ENCODE measurements at regions not wholly inside any gene's neighbourhood (a gene's known extent, or its start where the extent isn't known, plus 50 kb on each side); places are given as distances from the start of the nearest gene placed in this dataset.
A peak's percentile ranks its signal among the peaks of the same experiment; 100 is the strongest.

- Histone ChIP-seq H3K4me3 (ENCODE audit: control insufficient read depth in 1 of 7, extremely low read depth in 1 of 7, insufficient read depth in 4 of 7, low read depth in 2 of 7, low read length in 6 of 7) (no peak overlapping the region), H3K9me3 (ENCODE audit: control extremely low read depth in 1 of 5, control insufficient read depth in 4 of 5, insufficient read depth in 2 of 5, low read depth in 1 of 5, low read length in 4 of 5) (no peaks in the 10 kb centered on the region), H3K36me3 (ENCODE audit: control insufficient read depth in 4 of 4, insufficient read depth in 4 of 4, low read length in 3 of 4) (no peaks in the 10 kb centered on the region), H3K4me1 (ENCODE audit: control extremely low read depth in 1 of 4, control insufficient read depth in 4 of 4, insufficient read depth in 4 of 4, low read length in 3 of 4) (no peaks in the 10 kb centered on the region), H3K27ac (ENCODE audit: insufficient read depth in 1 of 2, low read depth in 1 of 2, low read length in 2 of 2, poor library complexity in 1 of 2, severe bottlenecking in 2 of 2) (no peak overlapping the region), H3K27me3 (replicated peaks in 2 of 5; ENCODE audit: control insufficient read depth in 4 of 5, insufficient read depth in 5 of 5, low read length in 4 of 5) (peaks cover 0 to 25% (median 3%) of the 10 kb centered on the region in 5 experiments)
- DNase-seq = no peak
- ChIA-PET POLR2A (no interaction called here), CTCF (no interaction called here)
- 100% methylated on average over 1 of the region's 9 CpGs for WGBS (ENCODE audit: insufficient coverage)
Measured at GRCh38 chr18:67250776-67251424, 265.6 kb downstream of the DSEL start.

- DNase-seq = no peak
- 0% methylated on average over 1 of the region's 3 CpGs for WGBS (ENCODE audit: insufficient coverage)
- Histone ChIP-seq H3K9me3 (ENCODE audit: control extremely low read depth in 1 of 5, control insufficient read depth in 4 of 5, insufficient read depth in 2 of 5, low read depth in 1 of 5, low read length in 4 of 5) (no peaks in the 10 kb centered on the region), H3K4me1 (ENCODE audit: control extremely low read depth in 1 of 4, control insufficient read depth in 4 of 4, insufficient read depth in 4 of 4, low read length in 3 of 4) (peaks cover 0 to 10% (median 0%) of the 10 kb centered on the region in 4 experiments), H3K27me3 (replicated peaks in 2 of 5; ENCODE audit: control insufficient read depth in 4 of 5, insufficient read depth in 5 of 5, low read length in 4 of 5) (peaks cover 0 to 35% (median 0%) of the 10 kb centered on the region in 5 experiments), H3K36me3 (ENCODE audit: control insufficient read depth in 4 of 4, insufficient read depth in 4 of 4, low read length in 3 of 4) (no peaks in the 10 kb centered on the region), H3K4me3 (ENCODE audit: control insufficient read depth in 1 of 7, extremely low read depth in 1 of 7, insufficient read depth in 4 of 7, low read depth in 2 of 7, low read length in 6 of 7) (peak overlapping the region in 6 of 7 experiments; percentile 21 to 62 (median 38)), H3K27ac (ENCODE audit: insufficient read depth in 1 of 2, low read depth in 1 of 2, low read length in 2 of 2, poor library complexity in 1 of 2, severe bottlenecking in 2 of 2) (no peak overlapping the region)
- CTCF ChIA-PET = no interaction called here
- POLR2A ChIA-PET = no interaction called here
Measured at GRCh38 chr18:67243799-67244587, 272.5 kb downstream of the DSEL start.

- H3K9me3 ChIP-seq (ENCODE audit: control extremely low read depth in 1 of 5, control insufficient read depth in 4 of 5, insufficient read depth in 2 of 5, low read depth in 1 of 5, low read length in 4 of 5) = no peaks in the 10 kb centered on the region
- H3K36me3 ChIP-seq (ENCODE audit: control insufficient read depth in 4 of 4, insufficient read depth in 4 of 4, low read length in 3 of 4) = no peaks in the 10 kb centered on the region
- no peak for DNase-seq
- ChIA-PET CTCF (no interaction called here), POLR2A (no interaction called here)
- WGBS (ENCODE audit: insufficient coverage) = 94% methylated on average over 3 of the region's 3 CpGs
- H3K27me3 ChIP-seq (replicated peaks in 2 of 5; ENCODE audit: control insufficient read depth in 4 of 5, insufficient read depth in 5 of 5, low read length in 4 of 5) = peaks cover 0 to 24% (median 0%) of the 10 kb centered on the region in 5 experiments
- no peak overlapping the region for H3K4me3 ChIP-seq (ENCODE audit: control insufficient read depth in 1 of 7, extremely low read depth in 1 of 7, insufficient read depth in 4 of 7, low read depth in 2 of 7, low read length in 6 of 7)
- H3K27ac ChIP-seq (ENCODE audit: insufficient read depth in 1 of 2, low read depth in 1 of 2, low read length in 2 of 2, poor library complexity in 1 of 2, severe bottlenecking in 2 of 2) = no peak overlapping the region
- H3K4me1 ChIP-seq (ENCODE audit: control extremely low read depth in 1 of 4, control insufficient read depth in 4 of 4, insufficient read depth in 4 of 4, low read length in 3 of 4) = peaks cover 0 to 10% (median 0%) of the 10 kb centered on the region in 4 experiments
Measured at GRCh38 chr18:67242001-67242400, 274.5 kb downstream of the DSEL start.

GRCh38 chr18:67241299-67241698 is 275.2 kb downstream of the DSEL start:
- H3K27me3 ChIP-seq (replicated peaks in 2 of 5; ENCODE audit: control insufficient read depth in 4 of 5, insufficient read depth in 5 of 5, low read length in 4 of 5) = peaks cover 0 to 24% (median 0%) of the 10 kb centered on the region in 5 experiments
- H3K9me3 ChIP-seq (ENCODE audit: control extremely low read depth in 1 of 5, control insufficient read depth in 4 of 5, insufficient read depth in 2 of 5, low read depth in 1 of 5, low read length in 4 of 5) = no peaks in the 10 kb centered on the region
- peaks cover 0 to 10% (median 0%) of the 10 kb centered on the region in 4 experiments for H3K4me1 ChIP-seq (ENCODE audit: control extremely low read depth in 1 of 4, control insufficient read depth in 4 of 4, insufficient read depth in 4 of 4, low read length in 3 of 4)
- no peaks in the 10 kb centered on the region for H3K36me3 ChIP-seq (ENCODE audit: control insufficient read depth in 4 of 4, insufficient read depth in 4 of 4, low read length in 3 of 4)
- no peak overlapping the region for H3K27ac ChIP-seq (ENCODE audit: insufficient read depth in 1 of 2, low read depth in 1 of 2, low read length in 2 of 2, poor library complexity in 1 of 2, severe bottlenecking in 2 of 2)
- CTCF ChIA-PET = no interaction called here
- POLR2A ChIA-PET = no interaction called here
- DNase-seq = no peak
- no peak overlapping the region for H3K4me3 ChIP-seq (ENCODE audit: control insufficient read depth in 1 of 7, extremely low read depth in 1 of 7, insufficient read depth in 4 of 7, low read depth in 2 of 7, low read length in 6 of 7)
- WGBS (ENCODE audit: insufficient coverage) = no CpG with 5 or more reads among the region's 1 CpG

GRCh38 chr18:67239826-67240225 is 276.7 kb downstream of the DSEL start:
- POLR2A ChIA-PET = no interaction called here
- DNase-seq = no peak

GRCh38 chr18:67232991-67233390 is 283.5 kb downstream of the DSEL start:
- no peak overlapping the region for H3K4me3 ChIP-seq (ENCODE audit: control insufficient read depth in 1 of 7, extremely low read depth in 1 of 7, insufficient read depth in 4 of 7, low read depth in 2 of 7, low read length in 6 of 7)
- no peaks in the 10 kb centered on the region for H3K4me1 ChIP-seq (ENCODE audit: control extremely low read depth in 1 of 4, control insufficient read depth in 4 of 4, insufficient read depth in 4 of 4, low read length in 3 of 4)
- H3K27ac ChIP-seq (ENCODE audit: insufficient read depth in 1 of 2, low read depth in 1 of 2, low read length in 2 of 2, poor library complexity in 1 of 2, severe bottlenecking in 2 of 2) = no peak overlapping the region
- peaks cover 0 to 2% (median 0%) of the 10 kb centered on the region in 5 experiments for H3K9me3 ChIP-seq (ENCODE audit: control extremely low read depth in 1 of 5, control insufficient read depth in 4 of 5, insufficient read depth in 2 of 5, low read depth in 1 of 5, low read length in 4 of 5)
- DNase-seq = no peak
- CTCF ChIA-PET = interaction anchor here (2.0 kb wide), 1 partner anchor 16 kb away, joined by 6 read pairs; no protein-coding TSS in a partner anchor
- H3K27me3 ChIP-seq (replicated peaks in 2 of 5; ENCODE audit: control insufficient read depth in 4 of 5, insufficient read depth in 5 of 5, low read length in 4 of 5) = peaks cover 0 to 3% (median 0%) of the 10 kb centered on the region in 5 experiments
- WGBS (ENCODE audit: insufficient coverage) = no CpG with 5 or more reads among the region's 1 CpG
- POLR2A ChIA-PET = no interaction called here
- no peaks in the 10 kb centered on the region for H3K36me3 ChIP-seq (ENCODE audit: control insufficient read depth in 4 of 4, insufficient read depth in 4 of 4, low read length in 3 of 4)

More at GRCh38 chr18:67239826-67240225, 276.7 kb downstream of the DSEL start:
- Histone ChIP-seq H3K9me3 (ENCODE audit: control extremely low read depth in 1 of 5, control insufficient read depth in 4 of 5, insufficient read depth in 2 of 5, low read depth in 1 of 5, low read length in 4 of 5) (no peaks in the 10 kb centered on the region), H3K27me3 (replicated peaks in 2 of 5; ENCODE audit: control insufficient read depth in 4 of 5, insufficient read depth in 5 of 5, low read length in 4 of 5) (peaks cover 0 to 21% (median 0%) of the 10 kb centered on the region in 5 experiments), H3K36me3 (ENCODE audit: control insufficient read depth in 4 of 4, insufficient read depth in 4 of 4, low read length in 3 of 4) (no peaks in the 10 kb centered on the region), H3K4me1 (ENCODE audit: control extremely low read depth in 1 of 4, control insufficient read depth in 4 of 4, insufficient read depth in 4 of 4, low read length in 3 of 4) (peaks cover 0 to 10% (median 0%) of the 10 kb centered on the region in 4 experiments), H3K4me3 (ENCODE audit: control insufficient read depth in 1 of 7, extremely low read depth in 1 of 7, insufficient read depth in 4 of 7, low read depth in 2 of 7, low read length in 6 of 7) (no peak overlapping the region), H3K27ac (ENCODE audit: insufficient read depth in 1 of 2, low read depth in 1 of 2, low read length in 2 of 2, poor library complexity in 1 of 2, severe bottlenecking in 2 of 2) (no peak overlapping the region)
- 93% methylated on average over 3 of the region's 7 CpGs for WGBS (ENCODE audit: insufficient coverage)
- CTCF ChIA-PET = no interaction called here

- no peak for DNase-seq
Measured at GRCh38 chr18:67232406-67232805, 284.1 kb downstream of the DSEL start.

More at GRCh38 chr18:67232406-67232805, 284.1 kb downstream of the DSEL start:
- H3K4me3 ChIP-seq (ENCODE audit: control insufficient read depth in 1 of 7, extremely low read depth in 1 of 7, insufficient read depth in 4 of 7, low read depth in 2 of 7, low read length in 6 of 7) = no peak overlapping the region
- ChIA-PET CTCF (interaction anchor here (0.6 to 2.0 kb wide), 2 partner anchors 15 to 182 kb away, joined by 4 to 6 read pairs; no protein-coding TSS in a partner anchor), POLR2A (no interaction called here)
- H3K27me3 ChIP-seq (replicated peaks in 2 of 5; ENCODE audit: control insufficient read depth in 4 of 5, insufficient read depth in 5 of 5, low read length in 4 of 5) = peaks cover 0 to 3% (median 0%) of the 10 kb centered on the region in 5 experiments
- H3K27ac ChIP-seq (ENCODE audit: insufficient read depth in 1 of 2, low read depth in 1 of 2, low read length in 2 of 2, poor library complexity in 1 of 2, severe bottlenecking in 2 of 2) = no peak overlapping the region
- no peaks in the 10 kb centered on the region for H3K4me1 ChIP-seq (ENCODE audit: control extremely low read depth in 1 of 4, control insufficient read depth in 4 of 4, insufficient read depth in 4 of 4, low read length in 3 of 4)
- 100% methylated on average over 4 of the region's 4 CpGs for WGBS (ENCODE audit: insufficient coverage)
- H3K9me3 ChIP-seq (ENCODE audit: control extremely low read depth in 1 of 5, control insufficient read depth in 4 of 5, insufficient read depth in 2 of 5, low read depth in 1 of 5, low read length in 4 of 5) = peaks cover 0 to 2% (median 0%) of the 10 kb centered on the region in 5 experiments
- no peaks in the 10 kb centered on the region for H3K36me3 ChIP-seq (ENCODE audit: control insufficient read depth in 4 of 4, insufficient read depth in 4 of 4, low read length in 3 of 4)
